ENCODE measurements at regions not wholly inside any gene's neighbourhood (a gene's known extent, or its start where the extent isn't known, plus 50 kb on each side); places are given as distances from the start of the nearest gene placed in this dataset.
A peak's percentile ranks its signal among the peaks of the same experiment; 100 is the strongest.

GRCh38 chr4:159545556-159545955 is 442.7 kb downstream of the RAPGEF2 start:
- H2BK120ac ChIP-seq (ENCODE audit: insufficient read depth, low read length, poor library complexity): no peak overlapping the region
- H3K36me3 ChIP-seq (ENCODE audit: control insufficient read depth in 1 of 2, insufficient read depth in 2 of 2, low read length in 2 of 2): no peaks in the 10 kb centered on the region
- no peak for DNase-seq
- H3K4ac ChIP-seq (ENCODE audit: low read depth, low read length): no peak overlapping the region
- H2BK5ac ChIP-seq (ENCODE audit: low read depth, low read length, poor library complexity): no peak overlapping the region
- H3K18ac ChIP-seq (ENCODE audit: low read length): no peak overlapping the region
- H3K4me2 ChIP-seq (ENCODE audit: low read length): no peak overlapping the region
- H2AFZ ChIP-seq (ENCODE audit: insufficient read depth, low read length, poor library complexity): no peak overlapping the region
- no peaks in the 10 kb centered on the region for H3K79me1 ChIP-seq (ENCODE audit: low read length)
- H2AK5ac ChIP-seq (ENCODE audit: low read length): no peak overlapping the region
- H3K27me3 ChIP-seq (ENCODE audit: insufficient read depth, low read length): no peaks in the 10 kb centered on the region
- no peak overlapping the region for H4K8ac ChIP-seq (ENCODE audit: low read depth, low read length)
- no peak overlapping the region for H3K14ac ChIP-seq (ENCODE audit: low read length)
- no peak overlapping the region for H4K12ac ChIP-seq (ENCODE audit: low read depth, low read length)
- H3K23ac ChIP-seq (ENCODE audit: low read length): no peak overlapping the region
- no peak overlapping the region for H3K27ac ChIP-seq (ENCODE audit: low read depth, low read length)
- WGBS (ENCODE audit: extremely low coverage, insufficient coverage, insufficient read length): no CpG with 5 or more reads among the region's 2 CpGs
- H3K9me3 ChIP-seq (ENCODE audit: insufficient read depth, low read depth, low read length): no peaks in the 10 kb centered on the region
- no peak overlapping the region for H2BK12ac ChIP-seq (ENCODE audit: low read length)
- peaks cover 2% of the 10 kb centered on the region for H3K79me2 ChIP-seq (ENCODE audit: control insufficient read depth, insufficient read depth, low read length, poor library complexity)
- no peak overlapping the region for H4K91ac ChIP-seq (ENCODE audit: low read depth, low read length)
- H3K4me1 ChIP-seq (ENCODE audit: control insufficient read depth in 1 of 2, insufficient read depth in 2 of 2, low read length in 2 of 2): no peaks in the 10 kb centered on the region
- no peak overlapping the region for H3K4me3 ChIP-seq (ENCODE audit: low read depth, low read length)
- no peak overlapping the region for H3K9ac ChIP-seq (ENCODE audit: low read length)

DNA sequence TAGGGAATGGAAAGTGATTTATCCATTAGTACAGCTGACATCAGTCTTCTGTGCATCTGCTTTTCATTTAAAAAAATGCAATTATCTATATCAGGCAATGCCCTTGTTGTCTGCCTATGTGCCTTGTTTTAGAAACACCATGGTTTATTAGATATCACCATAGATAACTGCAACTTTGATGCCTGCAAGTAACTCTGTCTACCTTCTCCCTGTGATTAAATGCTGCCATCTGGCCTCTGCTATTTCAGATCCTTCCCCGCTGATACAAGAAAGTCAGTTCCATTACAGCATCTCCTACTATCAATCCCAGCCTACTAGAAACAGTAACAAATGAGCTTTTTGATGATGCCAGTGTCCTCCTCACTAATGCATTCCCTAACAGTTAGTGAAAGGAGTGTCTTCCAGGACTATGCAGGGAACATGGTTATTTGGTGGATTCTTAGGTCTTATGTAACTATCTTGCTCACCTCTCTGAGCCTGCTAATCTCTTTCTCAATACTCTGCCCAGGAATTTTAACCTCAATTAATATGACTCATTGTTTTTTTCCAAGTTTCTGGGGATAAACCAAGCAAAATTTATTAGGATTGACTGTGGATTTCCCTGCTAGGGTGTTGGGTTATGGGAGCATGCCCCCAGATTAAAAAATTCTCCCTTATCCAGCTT is 444.9 kb downstream of the RAPGEF2 start:
- no peak overlapping the region for H3K27ac ChIP-seq (ENCODE audit: low read depth, low read length)
- no CpG with 5 or more reads among the region's 1 CpG for WGBS (ENCODE audit: extremely low coverage, insufficient coverage, insufficient read length)

GRCh38 chr4:159549098-159549518 is 446.2 kb downstream of the RAPGEF2 start:
- Histone ChIP-seq H3K79me1 (ENCODE audit: low read length) (no peaks in the 10 kb centered on the region), H4K12ac (ENCODE audit: low read depth, low read length) (no peak overlapping the region), H4K91ac (ENCODE audit: low read depth, low read length) (no peak overlapping the region), H3K27ac (ENCODE audit: low read depth, low read length) (no peak overlapping the region), H3K4me1 (ENCODE audit: control insufficient read depth in 1 of 2, insufficient read depth in 2 of 2, low read length in 2 of 2) (no peaks in the 10 kb centered on the region), H3K4me3 (ENCODE audit: low read depth, low read length) (no peak overlapping the region), H3K36me3 (ENCODE audit: control insufficient read depth in 1 of 2, insufficient read depth in 2 of 2, low read length in 2 of 2) (no peaks in the 10 kb centered on the region), H3K18ac (ENCODE audit: low read length) (no peak overlapping the region), H2BK120ac (ENCODE audit: insufficient read depth, low read length, poor library complexity) (no peak overlapping the region), H3K14ac (ENCODE audit: low read length) (no peak overlapping the region), H3K4ac (ENCODE audit: low read depth, low read length) (no peak overlapping the region), H2BK5ac (ENCODE audit: low read depth, low read length, poor library complexity) (no peak overlapping the region), H2BK12ac (ENCODE audit: low read length) (no peak overlapping the region), H3K9ac (ENCODE audit: low read length) (no peak overlapping the region), H3K23ac (ENCODE audit: low read length) (no peak overlapping the region), H3K27me3 (ENCODE audit: insufficient read depth, low read length) (no peaks in the 10 kb centered on the region), H2AK5ac (ENCODE audit: low read length) (no peak overlapping the region), H2AFZ (ENCODE audit: insufficient read depth, low read length, poor library complexity) (no peak overlapping the region), H4K8ac (ENCODE audit: low read depth, low read length) (no peak overlapping the region), H3K4me2 (ENCODE audit: low read length) (no peak overlapping the region), H3K79me2 (ENCODE audit: control insufficient read depth, insufficient read depth, low read length, poor library complexity) (no peaks in the 10 kb centered on the region), H3K9me3 (ENCODE audit: insufficient read depth, low read depth, low read length) (no peaks in the 10 kb centered on the region)
- DNase-seq: no peak
- no CpG with 5 or more reads among the region's 2 CpGs for WGBS (ENCODE audit: extremely low coverage, insufficient coverage, insufficient read length)

More for the DNA sequence above, 444.9 kb downstream of the RAPGEF2 start:
- Histone ChIP-seq H2BK120ac (ENCODE audit: insufficient read depth, low read length, poor library complexity) (no peak overlapping the region), H2BK5ac (ENCODE audit: low read depth, low read length, poor library complexity) (no peak overlapping the region), H2AFZ (ENCODE audit: insufficient read depth, low read length, poor library complexity) (no peak overlapping the region), H3K18ac (ENCODE audit: low read length) (no peak overlapping the region), H3K9me3 (ENCODE audit: insufficient read depth, low read depth, low read length) (no peaks in the 10 kb centered on the region), H3K4me1 (ENCODE audit: control insufficient read depth in 1 of 2, insufficient read depth in 2 of 2, low read length in 2 of 2) (no peaks in the 10 kb centered on the region), H3K4me2 (ENCODE audit: low read length) (no peak overlapping the region), H3K14ac (ENCODE audit: low read length) (no peak overlapping the region), H4K91ac (ENCODE audit: low read depth, low read length) (no peak overlapping the region), H3K79me1 (ENCODE audit: low read length) (no peaks in the 10 kb centered on the region), H3K4me3 (ENCODE audit: low read depth, low read length) (no peak overlapping the region), H3K79me2 (ENCODE audit: control insufficient read depth, insufficient read depth, low read length, poor library complexity) (peaks cover 2% of the 10 kb centered on the region), H2AK5ac (ENCODE audit: low read length) (no peak overlapping the region), H3K27me3 (ENCODE audit: insufficient read depth, low read length) (no peaks in the 10 kb centered on the region), H3K23ac (ENCODE audit: low read length) (no peak overlapping the region), H4K12ac (ENCODE audit: low read depth, low read length) (no peak overlapping the region), H3K9ac (ENCODE audit: low read length) (no peak overlapping the region), H4K8ac (ENCODE audit: low read depth, low read length) (no peak overlapping the region), H2BK12ac (ENCODE audit: low read length) (no peak overlapping the region), H3K4ac (ENCODE audit: low read depth, low read length) (no peak overlapping the region), H3K36me3 (ENCODE audit: control insufficient read depth in 1 of 2, insufficient read depth in 2 of 2, low read length in 2 of 2) (no peaks in the 10 kb centered on the region)
- DNase-seq: peak in 1 of 2 donors; percentile 48

DNA sequence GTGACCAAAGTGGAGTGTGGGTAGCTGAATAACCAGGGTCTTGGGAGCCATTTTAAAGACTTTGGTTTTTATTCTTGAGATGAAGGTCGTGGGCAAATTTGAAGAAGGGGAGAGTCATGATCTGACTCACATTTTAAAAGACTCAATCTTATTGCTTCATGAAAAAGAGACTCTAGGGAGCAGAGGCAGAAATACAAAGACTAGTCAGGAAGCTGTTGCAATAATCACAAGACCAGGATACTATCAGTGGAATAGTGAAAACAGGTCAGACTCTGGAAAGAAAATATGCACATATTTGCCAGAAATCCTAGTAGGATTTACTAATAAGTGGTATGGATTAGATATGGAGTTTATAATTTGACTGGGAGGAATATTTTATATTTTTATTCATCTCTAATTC is 448.4 kb downstream of the RAPGEF2 start:
- no peak overlapping the region for H3K4me3 ChIP-seq (ENCODE audit: low read depth, low read length)
- H3K4me2 ChIP-seq (ENCODE audit: low read length): no peak overlapping the region
- no peaks in the 10 kb centered on the region for H3K27me3 ChIP-seq (ENCODE audit: insufficient read depth, low read length)
- H3K4me1 ChIP-seq (ENCODE audit: control insufficient read depth in 1 of 2, insufficient read depth in 2 of 2, low read length in 2 of 2): no peaks in the 10 kb centered on the region
- no peak overlapping the region for H3K18ac ChIP-seq (ENCODE audit: low read length)
- no peak overlapping the region for H3K23ac ChIP-seq (ENCODE audit: low read length)
- H3K79me2 ChIP-seq (ENCODE audit: control insufficient read depth, insufficient read depth, low read length, poor library complexity): no peaks in the 10 kb centered on the region
- H3K4ac ChIP-seq (ENCODE audit: low read depth, low read length): no peak overlapping the region
- no peak overlapping the region for H2BK12ac ChIP-seq (ENCODE audit: low read length)
- no peak overlapping the region for H2BK5ac ChIP-seq (ENCODE audit: low read depth, low read length, poor library complexity)
- no peak overlapping the region for H3K14ac ChIP-seq (ENCODE audit: low read length)
- H2AFZ ChIP-seq (ENCODE audit: insufficient read depth, low read length, poor library complexity): no peak overlapping the region
- H3K36me3 ChIP-seq (ENCODE audit: control insufficient read depth in 1 of 2, insufficient read depth in 2 of 2, low read length in 2 of 2): no peaks in the 10 kb centered on the region
- H2BK120ac ChIP-seq (ENCODE audit: insufficient read depth, low read length, poor library complexity): no peak overlapping the region
- no peak overlapping the region for H4K91ac ChIP-seq (ENCODE audit: low read depth, low read length)
- no peaks in the 10 kb centered on the region for H3K79me1 ChIP-seq (ENCODE audit: low read length)
- H3K9me3 ChIP-seq (ENCODE audit: insufficient read depth, low read depth, low read length): no peaks in the 10 kb centered on the region
- no peak overlapping the region for H3K9ac ChIP-seq (ENCODE audit: low read length)
- H2AK5ac ChIP-seq (ENCODE audit: low read length): no peak overlapping the region
- no peak overlapping the region for H4K8ac ChIP-seq (ENCODE audit: low read depth, low read length)
- no peak for DNase-seq
- WGBS (ENCODE audit: extremely low coverage, insufficient coverage, insufficient read length): no CpG with 5 or more reads among the region's 1 CpG
- no peak overlapping the region for H4K12ac ChIP-seq (ENCODE audit: low read depth, low read length)
- H3K27ac ChIP-seq (ENCODE audit: low read depth, low read length): no peak overlapping the region
